NK-92 treated with Interleukin-12 subunit alpha and Interleukin-12 subunit beta, amount 100 ng/mL, for 24 hours (cell line): ENCODE measurements at regions not wholly inside any gene's neighbourhood (a gene's known extent, or its start where the extent isn't known, plus 50 kb on each side); places are given as distances from the start of the nearest gene placed in this dataset.
"Not testable (repeated sequence)": the region's sequence is repeated elsewhere in the genome, so short reads cannot be mapped to it uniquely, and the experiment has no call there.

Experiments
- DNase-seq: peaks from one replicate; lab custom pipeline; 2025; lab: John Stamatoyannopoulos, UW

DNA sequence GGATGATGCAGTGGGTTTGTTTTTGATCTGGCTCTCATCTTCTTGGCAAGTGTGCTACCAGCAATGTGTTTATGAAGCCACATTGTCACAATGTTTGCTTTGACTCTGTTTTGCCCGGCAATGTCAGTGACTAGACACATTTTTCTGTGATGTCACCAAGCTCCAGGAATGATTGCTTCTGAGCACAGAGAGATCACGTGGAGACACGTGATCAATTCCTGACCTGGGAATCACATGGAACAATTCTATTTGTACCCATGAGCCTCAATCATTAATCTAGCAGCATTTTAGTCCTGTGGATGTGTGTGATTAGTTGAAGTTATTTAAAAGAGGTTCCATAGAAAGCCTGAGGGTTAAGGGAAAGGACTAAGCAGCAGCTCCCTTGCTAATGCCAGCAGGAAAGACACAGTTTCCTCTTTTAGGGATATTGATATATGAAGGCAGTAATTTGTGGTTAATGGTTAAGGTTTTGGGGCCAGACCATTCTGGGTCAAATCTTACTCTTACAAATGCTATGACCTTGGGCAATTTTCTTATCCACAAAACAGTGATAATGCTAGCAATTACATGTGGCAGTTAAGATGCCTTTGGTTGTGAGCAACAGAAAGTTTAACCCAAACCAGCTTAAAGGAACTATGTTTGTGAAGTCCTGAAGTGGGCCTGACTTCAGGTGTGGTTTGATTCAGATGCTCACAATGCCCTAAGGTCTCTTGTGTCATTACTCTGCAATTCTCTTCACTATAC, 59.0 kb downstream of the FASLG start:
- DNase-seq: no peak

DNA sequence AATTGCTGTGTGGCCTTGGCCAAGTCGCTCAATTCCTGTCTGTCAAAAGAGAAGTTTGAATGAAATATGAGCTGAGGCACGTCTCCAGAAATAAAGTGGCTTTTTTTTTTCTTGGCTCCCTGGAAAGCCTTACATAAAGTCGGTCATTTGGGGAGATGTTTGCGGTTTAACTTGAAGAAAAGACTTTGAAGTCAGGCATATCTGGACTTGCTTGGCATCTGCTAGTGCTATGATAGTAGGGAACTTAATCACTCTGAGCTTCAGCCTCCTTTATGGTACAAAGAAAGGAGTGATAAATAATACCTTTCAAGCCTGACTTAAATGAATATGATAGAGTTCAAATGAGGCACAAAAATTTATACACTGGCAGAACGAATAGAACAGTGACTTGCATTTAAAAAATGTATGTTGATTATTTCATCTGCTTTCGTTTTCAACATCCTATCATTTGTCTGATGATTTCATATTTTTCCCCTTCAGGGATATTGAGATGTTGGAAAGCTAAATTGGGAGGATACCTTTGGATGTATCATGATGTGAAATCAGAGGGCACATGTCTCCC, 60.2 kb downstream of the FASLG start:
- no peak for DNase-seq

GRCh38 chr1:172719694-172720138, 60.8 kb downstream of the FASLG start:
- no peak for DNase-seq

- DNase-seq: no peak
Measured at GRCh38 chr1:172720339-172720738, 61.4 kb downstream of the FASLG start.

DNA sequence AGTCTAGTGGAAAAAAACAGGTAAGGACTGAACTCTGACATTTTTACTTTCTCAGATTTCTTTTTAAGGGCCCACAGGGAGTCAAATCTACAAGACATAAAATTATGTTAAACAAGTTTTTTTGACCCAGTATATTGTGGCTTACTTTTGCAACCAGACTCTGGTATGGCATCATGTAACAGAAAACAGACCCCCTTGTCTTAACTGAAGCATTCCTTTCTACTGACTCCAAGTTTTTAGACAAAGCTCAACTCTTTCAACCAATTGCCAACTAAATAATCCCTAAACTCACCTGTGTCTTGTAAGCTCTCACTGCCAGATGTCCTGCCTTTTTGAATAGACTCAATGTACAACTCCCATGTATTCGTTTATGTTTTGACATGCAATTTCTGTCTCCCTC, 64.3 kb downstream of the FASLG start:
- DNase-seq: no peak

DNA sequence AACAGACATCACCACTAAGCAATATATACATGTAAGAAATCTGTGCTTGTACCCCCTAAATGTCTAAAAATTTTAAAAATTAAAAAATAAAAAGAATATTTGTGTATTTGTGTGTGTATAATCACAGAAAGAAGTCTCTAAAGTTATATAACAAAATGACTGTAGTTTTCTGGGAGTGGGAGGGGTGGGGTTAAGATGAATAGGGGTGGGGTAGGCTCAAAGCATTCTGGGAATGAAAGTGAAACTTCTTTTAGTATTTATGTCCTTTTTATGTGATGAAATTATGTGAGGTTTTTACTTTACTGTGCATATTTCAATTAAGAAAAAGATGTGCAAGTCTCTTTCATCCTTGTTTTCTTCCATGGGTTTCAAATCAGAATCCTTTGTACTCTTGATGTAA, 65.3 kb downstream of the FASLG start:
- no peak for DNase-seq

GRCh38 chr1:172724765-172725613, 66.1 kb downstream of the FASLG start:
- DNase-seq: no peak

GRCh38 chr1:172726740-172727139, 67.8 kb downstream of the FASLG start:
- no peak for DNase-seq

DNA sequence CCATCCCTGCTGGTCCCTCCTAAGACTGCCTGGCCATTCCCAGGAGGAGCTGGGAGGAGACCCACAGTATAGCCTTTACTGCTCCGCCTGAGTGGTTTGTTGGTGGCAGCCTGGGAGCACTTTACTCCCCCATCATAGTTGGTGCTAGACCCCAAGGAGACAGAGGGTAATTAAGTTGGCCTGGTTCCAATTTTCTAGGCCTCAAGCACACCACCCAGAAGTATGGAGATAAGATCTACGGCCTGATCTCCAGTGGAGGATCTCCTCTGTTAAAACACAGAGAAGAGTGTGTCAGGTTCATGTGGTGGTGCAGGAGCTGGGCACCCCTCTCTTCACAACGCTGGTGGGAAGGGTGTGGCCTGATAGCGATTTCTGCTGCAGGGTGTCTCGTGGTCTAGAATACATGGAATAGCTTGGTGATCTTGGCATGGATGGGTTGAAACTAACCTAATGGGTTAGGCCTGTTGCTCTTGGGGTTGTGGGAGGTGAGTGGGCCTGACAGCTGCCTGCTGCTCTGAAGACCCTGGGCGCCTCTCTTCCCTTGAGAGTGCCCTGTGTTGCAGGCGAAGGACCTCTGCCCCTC, 68.5 kb downstream of the FASLG start:
- no peak for DNase-seq

GRCh38 chr1:172727956-172728603, 69.2 kb downstream of the FASLG start:
- DNase-seq: peak; percentile 28

DNA sequence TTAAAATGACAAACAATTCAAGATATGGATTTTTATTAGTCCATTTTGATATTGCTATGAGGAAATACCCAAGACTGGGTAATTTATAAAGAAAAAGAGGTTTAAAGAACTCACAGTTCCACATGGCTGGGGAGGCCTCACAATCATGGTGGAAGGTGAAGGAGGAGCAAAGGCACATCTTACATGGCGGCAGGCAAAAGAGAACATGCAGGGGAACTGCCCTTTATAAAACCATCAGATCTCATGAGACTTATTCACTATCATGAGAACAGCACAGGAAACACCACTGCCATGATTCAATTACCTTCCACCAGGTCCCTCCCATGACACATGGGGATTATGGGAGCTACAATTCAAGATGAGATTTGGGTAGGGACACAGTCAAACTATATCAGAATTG, 69.8 kb downstream of the FASLG start:
- not testable (repeated sequence) for DNase-seq

DNA sequence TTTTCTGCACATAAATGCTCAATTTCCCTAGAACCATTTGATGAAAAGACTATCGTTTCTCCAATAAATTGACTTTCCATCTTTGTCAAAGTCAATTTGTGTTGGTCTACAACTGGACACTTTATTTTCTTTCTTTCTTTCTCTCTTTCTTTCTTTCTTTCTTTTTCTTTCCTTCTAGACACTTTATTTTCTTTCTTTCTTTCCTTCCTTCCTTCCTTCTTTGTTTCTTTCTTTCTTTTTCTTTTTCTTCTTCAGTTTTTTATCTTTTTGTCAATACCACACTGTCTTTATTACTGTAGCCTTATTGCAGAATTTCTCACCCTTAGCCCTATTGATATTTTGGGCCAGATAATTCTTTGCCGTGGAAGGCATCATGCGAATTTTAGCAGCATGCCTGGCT, 73.5 kb downstream of the FASLG start:
- DNase-seq: no peak

- no peak for DNase-seq
Measured at GRCh38 chr1:172733815-172734214, 74.9 kb downstream of the FASLG start.

DNA sequence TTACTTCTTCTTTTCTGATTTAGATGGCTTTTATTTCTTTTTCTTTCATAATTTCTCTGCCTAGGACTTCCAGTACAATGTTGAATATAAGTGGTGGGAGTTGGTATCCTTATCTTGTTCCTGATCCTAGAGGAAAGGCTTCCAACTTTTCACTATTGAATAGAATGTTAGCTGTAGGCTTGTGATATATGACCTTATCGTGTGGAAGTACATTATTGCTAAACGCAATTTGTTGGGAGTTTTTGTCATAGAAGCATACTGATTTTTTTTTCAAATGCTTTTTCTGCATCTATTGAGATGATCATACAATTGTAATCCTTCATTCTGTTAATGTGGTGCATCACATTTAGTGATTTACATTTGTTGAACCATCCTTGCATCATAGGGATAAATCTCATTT, 79.5 kb downstream of the FASLG start:
- no peak for DNase-seq

DNA sequence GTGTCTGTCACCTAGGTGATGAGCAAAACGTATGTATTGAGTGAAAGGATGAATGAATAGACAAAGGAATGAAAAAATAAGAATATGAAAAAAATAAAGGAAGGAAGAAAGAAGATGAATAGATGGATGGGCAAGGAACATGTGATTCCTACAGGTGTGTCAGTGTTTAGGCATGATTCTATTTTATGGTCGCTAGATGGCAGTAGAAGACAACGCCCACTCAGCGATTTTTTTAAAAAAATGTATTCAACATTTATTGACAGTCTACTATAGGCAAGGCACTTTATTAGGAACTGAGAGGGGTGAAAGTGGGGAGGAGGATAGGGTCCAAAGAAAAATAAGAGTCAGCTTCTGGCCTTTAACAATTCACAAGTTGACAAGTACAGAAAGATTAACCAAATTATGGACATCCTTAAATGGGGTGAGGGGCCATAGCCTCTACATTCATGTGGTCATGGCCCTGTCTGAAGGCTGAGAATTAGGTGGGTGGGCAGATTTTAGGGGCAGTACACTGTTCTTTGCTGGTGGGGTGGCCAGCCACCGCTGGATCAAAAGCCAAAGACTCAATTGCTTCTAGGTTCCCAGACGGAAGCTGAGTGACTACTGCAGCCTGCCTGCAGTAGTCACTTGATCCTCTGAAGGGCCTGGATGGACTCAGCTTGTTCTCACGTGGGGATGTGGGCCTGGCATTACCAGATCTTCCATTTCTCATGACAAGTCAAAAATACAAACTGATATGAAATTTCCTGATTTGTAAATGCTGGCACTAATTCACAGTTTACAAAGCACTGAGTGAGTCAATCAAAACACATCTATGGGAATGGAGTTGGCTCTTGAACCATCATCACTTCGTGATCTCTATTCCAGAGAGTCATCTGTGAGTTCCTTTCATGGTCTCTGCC, 83.9 kb downstream of the FASLG start:
- no peak for DNase-seq

- peak; percentile 10 for DNase-seq
Measured at GRCh38 chr1:172745014-172745413, 86.1 kb downstream of the FASLG start.

- peak; percentile 27 for DNase-seq
Measured at GRCh38 chr1:172746091-172746949, 87.4 kb downstream of the FASLG start.

DNA sequence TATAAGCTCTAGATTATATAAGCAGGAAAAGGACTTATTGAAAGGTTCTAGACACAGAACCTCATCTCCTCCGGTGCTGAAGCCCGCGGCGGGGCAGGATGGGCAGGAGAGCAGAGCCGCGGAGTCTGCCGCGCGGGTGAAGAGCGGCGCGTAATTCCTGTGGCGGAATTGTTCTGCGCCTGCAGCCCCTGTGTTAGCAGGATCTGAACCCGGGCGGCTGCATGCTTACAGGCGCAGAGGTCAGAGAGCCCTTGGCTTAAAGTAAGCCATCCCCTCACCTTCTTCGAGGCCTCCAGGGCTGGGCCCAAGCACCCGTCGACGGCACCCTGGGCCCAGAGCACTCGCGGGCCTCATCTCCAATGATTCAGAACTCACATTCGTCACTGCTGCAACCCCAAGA, 89.3 kb downstream of the FASLG start:
- no peak for DNase-seq

DNA sequence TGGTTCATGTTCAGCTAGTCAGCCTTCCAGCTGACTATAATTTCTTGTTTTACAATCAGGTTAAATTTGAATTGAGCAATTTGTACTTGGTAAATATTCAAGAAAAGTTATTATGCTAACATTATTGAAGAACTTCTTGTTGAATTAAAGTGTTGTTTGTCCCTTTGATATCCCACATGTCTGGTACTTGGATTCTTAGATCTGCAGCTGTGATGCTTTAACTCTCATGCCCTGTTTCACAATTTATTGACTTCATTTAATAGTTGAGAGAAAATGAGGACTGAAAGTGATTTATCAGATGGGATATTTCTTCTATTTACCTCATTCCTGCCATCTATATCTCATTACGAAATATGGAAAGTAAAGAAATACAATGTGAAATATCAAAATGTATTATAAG, 92.8 kb downstream of the FASLG start:
- DNase-seq: no peak

DNA sequence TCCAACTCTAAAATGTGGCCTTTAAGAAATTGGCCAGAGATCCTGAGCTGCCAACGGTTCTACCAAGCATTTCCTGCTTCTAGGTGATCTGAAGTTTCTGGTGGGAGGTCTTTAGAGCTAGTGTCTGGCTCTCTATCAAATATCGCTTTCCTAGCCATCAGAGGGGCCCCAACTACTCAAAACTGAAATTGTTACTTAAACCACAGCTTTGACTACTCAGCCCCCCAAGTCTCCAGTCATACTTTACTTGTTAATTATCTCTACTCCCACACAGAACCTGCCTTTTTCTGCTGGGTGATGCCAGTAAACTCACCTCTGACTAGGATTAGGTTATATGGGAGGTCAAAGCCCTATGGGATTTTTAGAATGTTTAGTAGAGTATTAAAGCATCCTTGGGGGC, 95.1 kb downstream of the FASLG start:
- DNase-seq: no peak
